Superior temporal gyrus (tissue), 1 donor: ENCODE measurements at regions not wholly inside any gene's neighbourhood (a gene's known extent, or its start where the extent isn't known, plus 50 kb on each side); places are given as distances from the start of the nearest gene placed in this dataset.

Experiments used
- DNase-seq: peaks from one replicate; pipeline ENCODE4 v3.0.0-alpha.2; 2016; ENCODE audit errors: extremely low spot score

GRCh38 chr3:159787794-159788205 is 200.8 kb upstream of the IL12A start:
- DNase-seq, result no peak

GRCh38 chr3:159788291-159788690 is 200.3 kb upstream of the IL12A start:
- no peak for DNase-seq

DNA sequence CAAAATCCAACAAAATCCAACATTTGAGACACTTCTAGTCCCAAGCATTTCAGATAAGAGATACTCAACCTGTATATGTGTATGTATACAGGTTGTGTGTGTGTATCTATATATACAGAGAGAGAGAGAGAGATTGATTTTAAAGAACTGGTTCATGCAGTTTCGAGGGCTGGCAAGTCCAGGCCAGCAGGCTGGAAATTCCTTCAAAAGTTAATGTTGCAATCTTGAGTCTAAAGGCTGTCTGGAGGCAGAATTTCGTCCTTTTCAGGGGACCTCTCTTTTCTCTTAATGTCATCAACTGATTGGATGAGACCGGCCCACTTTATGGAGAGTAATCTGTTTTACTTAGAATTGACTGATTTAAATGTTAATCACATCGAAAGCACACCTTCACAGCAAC is 199.6 kb upstream of the IL12A start:
- no peak for DNase-seq

- no peak for DNase-seq
These were observed 198.6 kb upstream of the IL12A start for GRCh38 chr3:159789742-159790635.

DNA sequence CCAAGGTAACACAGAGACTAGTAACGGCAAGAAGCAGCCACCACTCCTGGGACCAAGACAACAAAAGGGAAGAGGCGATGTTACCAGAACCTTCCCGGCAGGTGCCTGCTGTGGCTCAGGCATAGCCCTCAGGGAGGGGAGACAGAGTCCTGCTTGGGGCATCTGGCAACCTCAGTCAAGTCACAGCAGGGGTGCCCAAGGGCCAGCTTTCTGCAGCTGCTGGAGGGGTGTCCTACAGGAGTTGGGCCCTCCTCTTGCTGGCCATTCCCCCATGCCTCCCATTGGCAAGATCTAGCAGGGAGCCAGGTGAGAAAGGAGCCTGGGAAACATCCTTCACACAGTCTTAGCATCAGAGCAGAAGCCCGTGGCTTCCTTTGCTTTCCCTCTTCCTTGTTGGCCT is 197.3 kb upstream of the IL12A start:
- no peak for DNase-seq

- peak; percentile 82 for DNase-seq
These were observed 196.6 kb upstream of the IL12A start for GRCh38 chr3:159792070-159792469.

DNA sequence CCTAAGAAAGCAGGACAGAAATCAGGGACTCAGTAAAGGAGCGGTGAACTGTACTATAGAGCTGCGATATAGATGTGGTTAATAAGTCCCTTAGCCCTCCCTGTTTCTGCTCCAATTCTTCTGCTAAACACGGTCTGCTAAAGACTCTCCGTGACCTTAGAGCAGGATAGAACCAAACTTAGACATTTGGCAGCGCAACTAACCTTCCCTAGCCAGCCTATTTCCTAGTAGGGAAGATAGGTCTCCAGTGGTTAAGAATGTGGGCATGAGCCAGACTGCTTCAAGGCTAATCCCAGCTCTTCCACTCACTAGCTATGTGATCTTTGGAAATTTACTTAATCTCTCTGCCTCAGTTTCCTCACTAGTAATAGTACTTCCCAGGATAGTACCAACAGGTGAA is 193.6 kb upstream of the IL12A start:
- DNase-seq, result no peak

DNA sequence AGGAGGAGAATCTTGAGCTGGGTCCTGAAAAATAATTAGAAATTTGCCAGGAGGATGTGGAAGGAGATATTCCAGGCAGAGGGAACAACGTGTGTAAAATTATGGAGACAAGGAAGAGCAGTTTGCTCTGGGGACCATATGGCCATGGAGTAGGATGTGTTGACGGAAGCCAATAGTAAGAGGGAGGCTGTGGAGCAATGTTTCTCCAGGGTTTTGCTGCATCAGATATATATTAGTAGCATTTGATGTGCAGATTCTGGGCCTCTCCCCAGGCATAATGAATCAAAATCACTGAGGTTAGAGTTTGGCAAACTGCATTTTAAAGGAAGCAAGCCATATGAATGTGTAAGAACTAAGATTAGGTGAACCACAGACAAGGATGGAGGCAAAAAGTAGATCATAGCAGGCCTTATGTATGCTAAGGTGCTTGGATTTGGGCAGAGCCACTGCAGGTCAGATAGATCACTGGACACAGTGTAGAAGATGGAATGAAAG is 192.9 kb upstream of the IL12A start:
- no peak for DNase-seq

DNA sequence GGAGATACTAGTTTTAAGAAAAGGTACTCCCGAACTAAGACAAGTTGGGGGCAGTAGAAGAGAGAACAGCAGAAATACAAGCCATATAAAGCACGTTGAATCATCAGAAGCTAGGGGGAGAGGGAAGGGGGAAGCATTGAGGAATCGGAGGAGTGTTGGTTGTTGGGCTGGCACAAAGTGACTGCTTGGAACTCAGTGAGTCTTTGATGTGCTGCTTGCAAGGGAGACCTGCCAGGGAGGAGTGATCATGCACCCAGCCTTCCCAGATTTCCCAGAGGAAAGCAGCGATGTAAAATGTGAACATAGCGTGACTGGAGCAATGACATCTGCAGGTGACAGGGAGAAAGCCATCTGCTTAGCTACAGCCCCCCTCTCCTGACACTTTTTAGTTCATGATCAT is 192.4 kb upstream of the IL12A start:
- DNase-seq, result no peak

GRCh38 chr3:159796744-159797143 is 191.9 kb upstream of the IL12A start:
- peak; percentile 75 for DNase-seq

GRCh38 chr3:159797771-159798170 is 190.9 kb upstream of the IL12A start:
- DNase-seq, result no peak

DNA sequence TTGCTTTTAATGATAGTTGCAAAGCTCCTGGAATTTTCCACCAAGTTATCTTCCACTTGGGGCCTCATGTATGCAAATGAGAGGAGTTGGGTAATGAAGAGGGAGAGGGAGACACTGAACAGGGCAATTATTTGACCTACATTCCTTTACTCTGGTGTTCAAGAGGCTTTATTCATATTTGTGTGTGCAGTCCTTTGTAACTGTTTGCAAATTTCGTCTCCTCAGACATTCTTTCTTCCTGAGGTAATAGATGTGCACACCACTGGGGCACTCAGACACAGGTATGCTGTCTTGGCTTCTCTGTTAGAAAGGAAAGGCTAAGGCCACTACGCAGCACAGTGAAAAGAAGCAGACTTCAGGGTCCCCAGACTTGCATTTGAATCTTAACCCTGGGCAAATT is 189.7 kb upstream of the IL12A start:
- DNase-seq, result no peak

- peak; percentile 56 for DNase-seq
These were observed 188.0 kb upstream of the IL12A start for GRCh38 chr3:159800434-159801155.

- DNase-seq, result no peak
These were observed 185.8 kb upstream of the IL12A start for GRCh38 chr3:159802864-159803263.

- DNase-seq, result no peak
These were observed 185.2 kb upstream of the IL12A start for GRCh38 chr3:159803459-159803858.

DNA sequence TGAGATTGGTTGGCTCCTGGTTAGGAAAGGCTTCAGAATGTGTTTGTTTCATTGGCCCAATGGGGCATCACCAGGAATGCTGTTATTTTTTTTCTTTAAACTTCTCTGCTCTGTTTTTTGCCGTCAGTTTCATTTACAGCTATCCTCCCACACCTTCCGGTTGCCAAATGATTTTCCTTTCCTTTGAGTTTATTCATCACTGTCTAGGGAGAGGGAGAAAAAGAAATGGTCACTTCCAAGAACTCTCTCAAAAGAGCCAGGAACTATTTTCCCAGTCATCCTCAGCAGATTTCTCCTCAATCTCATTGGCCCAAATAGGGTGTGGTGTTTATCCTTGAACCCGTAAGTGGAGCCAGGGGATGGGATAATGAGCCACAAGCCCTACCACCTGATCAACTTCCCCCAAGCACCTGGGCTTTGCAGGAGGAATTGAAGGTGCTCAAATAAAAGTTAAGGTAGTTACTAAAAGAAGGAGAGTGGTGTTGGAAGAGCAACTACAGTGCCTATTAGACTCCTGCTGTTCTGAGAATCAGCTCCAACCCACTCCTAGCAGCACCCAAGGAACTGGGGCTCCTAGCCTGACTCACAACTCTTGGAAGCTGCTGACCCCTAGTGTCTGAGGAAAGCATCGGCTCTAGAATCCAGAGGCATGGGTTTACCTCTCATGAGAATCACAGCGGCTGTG is 183.8 kb upstream of the IL12A start:
- peak; percentile 98 for DNase-seq

- no peak for DNase-seq
These were observed 183.2 kb upstream of the IL12A start for GRCh38 chr3:159805411-159805772.

DNA sequence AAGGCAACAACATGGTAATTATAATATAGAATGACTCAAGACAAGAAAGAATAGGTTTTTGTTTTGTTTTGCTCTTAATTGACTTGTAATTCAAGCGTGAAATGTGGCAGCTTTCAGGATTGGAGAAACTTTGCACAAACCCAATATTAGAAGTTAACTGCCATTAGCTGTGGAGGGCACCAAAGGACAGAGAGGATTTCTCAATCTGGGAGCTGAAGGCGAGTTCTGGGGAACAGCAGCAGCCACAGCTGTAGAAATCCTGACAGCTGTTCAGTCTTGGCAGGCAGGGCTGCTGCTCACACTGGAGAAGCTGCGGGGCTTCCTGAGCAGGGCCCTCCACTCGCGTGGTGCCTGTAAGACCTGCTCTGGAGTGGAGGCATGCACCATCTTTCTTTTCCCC is 182.2 kb upstream of the IL12A start:
- DNase-seq, result peak; percentile 80

DNA sequence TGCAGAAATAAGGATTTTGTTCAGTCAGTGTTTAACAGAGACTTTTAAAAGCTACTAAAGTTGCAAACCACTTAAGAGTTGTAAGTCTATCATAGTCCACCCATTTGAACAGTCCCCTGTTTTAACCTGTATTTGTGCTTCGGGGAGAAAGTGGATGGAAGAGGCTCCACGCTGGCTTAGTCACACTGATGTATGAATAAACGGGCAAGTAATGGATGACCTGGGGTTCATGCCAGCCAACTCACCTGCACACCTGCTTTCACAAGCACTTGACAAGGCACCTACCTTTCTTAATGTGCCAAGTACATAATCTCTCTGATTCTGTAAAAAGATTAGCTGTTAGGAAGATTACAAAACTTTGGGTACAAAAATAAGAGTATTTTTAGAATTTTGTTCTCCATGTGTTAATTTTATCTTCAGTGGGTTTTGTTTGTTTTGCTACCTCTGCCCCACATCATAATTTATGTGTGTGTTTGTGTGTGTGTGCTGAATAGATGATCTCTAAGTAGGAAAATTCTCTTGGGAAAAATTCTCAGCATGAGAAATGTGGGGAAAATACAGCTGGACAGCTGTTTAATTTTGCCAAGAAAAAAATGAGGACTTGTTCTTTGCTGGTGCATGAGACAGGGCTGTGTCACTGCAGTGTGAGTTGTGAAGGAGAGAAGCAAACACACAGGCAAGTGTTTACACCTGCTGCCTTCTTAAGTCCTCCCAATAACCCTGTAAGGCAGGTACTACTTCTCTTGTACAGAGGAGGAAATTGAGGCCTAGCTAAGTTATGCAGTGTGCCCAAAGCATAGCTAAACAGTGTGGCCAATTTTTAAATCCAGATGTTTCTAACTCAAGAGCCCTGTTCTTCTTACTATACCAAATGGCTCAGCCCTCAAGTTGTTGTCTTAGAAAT is 181.2 kb upstream of the IL12A start:
- DNase-seq, result no peak

DNA sequence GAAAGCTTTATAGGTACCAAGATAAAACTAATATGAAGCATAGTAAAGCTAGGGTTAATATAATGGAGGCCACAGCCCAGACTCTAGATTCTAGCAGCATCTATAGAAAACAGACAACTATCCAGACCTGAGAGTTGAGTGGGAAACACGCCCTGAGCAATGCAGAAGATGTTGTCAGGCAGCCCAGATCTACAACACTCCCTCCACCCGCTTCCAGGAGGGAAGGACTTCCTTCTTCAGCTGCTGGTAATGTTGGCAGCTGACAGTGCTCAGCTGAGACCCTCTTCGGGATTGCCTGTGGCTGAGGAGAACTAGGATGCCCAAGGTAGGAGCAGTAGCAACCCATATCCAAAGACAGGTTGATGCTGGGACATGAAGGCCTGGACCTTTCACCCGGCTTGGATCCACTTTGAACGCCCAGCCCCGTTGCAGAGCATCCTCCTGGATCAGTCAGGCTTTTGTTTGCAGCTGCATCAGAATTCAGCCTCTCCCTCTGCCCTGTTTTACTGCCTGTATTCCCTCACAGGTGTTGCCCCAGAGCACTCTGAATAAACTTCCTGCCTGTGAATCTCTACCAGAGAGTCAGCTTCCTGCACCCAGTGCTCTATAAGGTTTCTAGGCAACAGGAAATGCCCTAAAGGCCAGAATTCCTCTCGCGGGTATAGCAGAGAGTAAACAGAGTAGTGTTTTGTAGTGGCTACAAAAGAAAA is 174.7 kb upstream of the IL12A start:
- DNase-seq, result no peak

DNA sequence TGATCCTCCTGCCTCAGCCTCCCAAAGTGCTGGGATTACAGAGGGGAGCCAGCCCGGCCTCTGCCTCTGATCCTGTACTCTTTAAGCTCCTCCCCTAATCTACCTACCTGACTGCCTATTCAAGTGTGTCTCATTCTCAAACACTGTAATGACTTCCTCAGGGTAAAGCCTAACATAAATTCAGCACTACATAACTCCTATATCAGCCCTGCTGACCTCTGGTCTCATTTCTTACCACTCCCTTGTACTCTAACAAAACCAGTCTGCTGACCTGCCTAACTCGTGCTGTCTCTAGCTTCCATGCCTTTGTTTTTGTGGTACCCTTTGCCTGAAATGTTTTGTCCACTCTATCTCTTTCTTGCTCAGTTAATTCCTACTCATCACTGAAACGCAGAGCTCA is 172.1 kb upstream of the IL12A start:
- DNase-seq, result no peak
